GM12892 (cell line): ENCODE measurements at regions not wholly inside any gene's neighbourhood (a gene's known extent, or its start where the extent isn't known, plus 50 kb on each side); places are given as distances from the start of the nearest gene placed in this dataset.
"Not testable (repeated sequence)": the region's sequence is repeated elsewhere in the genome, so short reads cannot be mapped to it uniquely, and the experiment has no call there.

Source experiments
- POLR2A ChIP-seq: IDR thresholded peaks from 2 replicates; pipeline ENCODE4 v1.6.1; 2011; ENCODE audit warnings: low read depth, low read length, control low read depth
- POLR2AphosphoS5 ChIP-seq: IDR thresholded peaks from 2 replicates; pipeline ENCODE4 v1.6.1; 2011; ENCODE audit warnings: low read depth, low read length, control low read depth

- not testable (repeated sequence) for TF ChIP-seq POLR2AphosphoS5, POLR2A
Measured at GRCh38 chr16:16727048-16727447, 348.1 kb downstream of the NPIPA7 start.
